HG02642 (cell line): ENCODE measurements at regions not wholly inside any gene's neighbourhood (a gene's known extent, or its start where the extent isn't known, plus 50 kb on each side); places are given as distances from the start of the nearest gene placed in this dataset.
"Not testable (repeated sequence)": the region's sequence is repeated elsewhere in the genome, so short reads cannot be mapped to it uniquely, and the experiment has no call there.

Experiments used
- ATAC-seq: cut with Tn5 transposase; IDR thresholded peaks from one replicate; pipeline ENCODE4 v1.9.1; 2021; ENCODE audit warnings: mild to moderate bottlenecking; ENCODE audit not compliant: unreplicated experiment, poor library complexity

- ATAC-seq = no peak
Observed at GRCh38 chr1:200496937-200497336, 87.1 kb upstream of the ZNF281 start.

- no peak for ATAC-seq
Observed at GRCh38 chr1:200495901-200496300, 86.1 kb upstream of the ZNF281 start.

GRCh38 chr1:200493344-200493743, 83.5 kb upstream of the ZNF281 start:
- no peak for ATAC-seq

- no peak for ATAC-seq
Observed at GRCh38 chr1:200491103-200491502, 81.3 kb upstream of the ZNF281 start.

- ATAC-seq = no peak
Observed at GRCh38 chr1:200490183-200490582, 80.3 kb upstream of the ZNF281 start.

GRCh38 chr1:200488375-200489165, 78.7 kb upstream of the ZNF281 start:
- ATAC-seq = peak; percentile 62

GRCh38 chr1:200487650-200488049, 77.8 kb upstream of the ZNF281 start:
- ATAC-seq = no peak

GRCh38 chr1:200486634-200487033, 76.8 kb upstream of the ZNF281 start:
- no peak for ATAC-seq

GRCh38 chr1:200484438-200484946, 74.7 kb upstream of the ZNF281 start:
- ATAC-seq = not testable (repeated sequence)

- peak; percentile 99 for ATAC-seq
Observed at GRCh38 chr1:200483491-200484143, 73.8 kb upstream of the ZNF281 start.

GRCh38 chr1:200480964-200481363, 71.1 kb upstream of the ZNF281 start:
- no peak for ATAC-seq

GRCh38 chr1:200479816-200480215, 70.0 kb upstream of the ZNF281 start:
- no peak for ATAC-seq

GRCh38 chr1:200478945-200479558, 69.2 kb upstream of the ZNF281 start:
- no peak for ATAC-seq

GRCh38 chr1:200478239-200478623, 68.4 kb upstream of the ZNF281 start:
- ATAC-seq = no peak

GRCh38 chr1:200474633-200475032, 64.8 kb upstream of the ZNF281 start:
- ATAC-seq = no peak

GRCh38 chr1:200473698-200474371, 64.0 kb upstream of the ZNF281 start:
- ATAC-seq = peak; percentile 80

GRCh38 chr1:200471739-200472138, 61.9 kb upstream of the ZNF281 start:
- ATAC-seq = no peak

- no peak for ATAC-seq
Observed at GRCh38 chr1:200468264-200469001, 58.6 kb upstream of the ZNF281 start.

- ATAC-seq = no peak
Observed at GRCh38 chr1:200464784-200465400, 55.1 kb upstream of the ZNF281 start.
